HEK293 (cell line): ENCODE measurements at regions not wholly inside any gene's neighbourhood (a gene's known extent, or its start where the extent isn't known, plus 50 kb on each side); places are given as distances from the start of the nearest gene placed in this dataset.
"Not testable (repeated sequence)": the region's sequence is repeated elsewhere in the genome, so short reads cannot be mapped to it uniquely, and the experiment has no call there.

Source experiments
- ZBTB7A ChIP-seq: fragments of 450-650 bp; formaldehyde crosslinking; IDR thresholded peaks from 2 replicates; pipeline ENCODE4 v1.5.1; 2016; ENCODE audit warnings: low read depth, missing biosample characterization, missing genetic modification characterization
- ZNF16 ChIP-seq: fragments of 450-650 bp; formaldehyde crosslinking; IDR thresholded peaks from 2 replicates; pipeline ENCODE4 v1.5.1; 2016; ENCODE audit warnings: low read depth, missing biosample characterization, missing genetic modification characterization
- ZNF24 ChIP-seq: fragments of 450-650 bp; formaldehyde crosslinking; IDR thresholded peaks from 2 replicates; pipeline ENCODE4 v1.5.1; 2016; ENCODE audit warnings: missing biosample characterization, missing genetic modification characterization
- ZNF514 ChIP-seq: fragments of 450-650 bp; formaldehyde crosslinking; IDR thresholded peaks from 2 replicates; pipeline ENCODE4 v1.5.1; 2016; ENCODE audit warnings: missing biosample characterization, missing genetic modification characterization
- ZNF707 ChIP-seq: fragments of 450-650 bp; formaldehyde crosslinking; IDR thresholded peaks from 2 replicates; pipeline ENCODE4 v1.5.1; 2016; ENCODE audit warnings: missing biosample characterization, missing genetic modification characterization
- TF ChIP-seq, protein P1 (sequence below): fragments of 450-650 bp; formaldehyde crosslinking; IDR thresholded peaks from 2 replicates; pipeline ENCODE4 v1.5.1; 2016; ENCODE audit warnings: missing biosample characterization, missing genetic modification characterization
- TF ChIP-seq, protein P2 (sequence below): fragments of 450-650 bp; formaldehyde crosslinking; IDR thresholded peaks from 2 replicates; pipeline ENCODE4 v1.5.1; 2016; ENCODE audit warnings: missing biosample characterization, missing genetic modification characterization

- not testable (repeated sequence) for TF ChIP-seq ZNF24, ZNF514, ZBTB7A, ZNF707, ZNF16 (tag by site-specific recombination)
- TF ChIP-seq, protein P1, sequence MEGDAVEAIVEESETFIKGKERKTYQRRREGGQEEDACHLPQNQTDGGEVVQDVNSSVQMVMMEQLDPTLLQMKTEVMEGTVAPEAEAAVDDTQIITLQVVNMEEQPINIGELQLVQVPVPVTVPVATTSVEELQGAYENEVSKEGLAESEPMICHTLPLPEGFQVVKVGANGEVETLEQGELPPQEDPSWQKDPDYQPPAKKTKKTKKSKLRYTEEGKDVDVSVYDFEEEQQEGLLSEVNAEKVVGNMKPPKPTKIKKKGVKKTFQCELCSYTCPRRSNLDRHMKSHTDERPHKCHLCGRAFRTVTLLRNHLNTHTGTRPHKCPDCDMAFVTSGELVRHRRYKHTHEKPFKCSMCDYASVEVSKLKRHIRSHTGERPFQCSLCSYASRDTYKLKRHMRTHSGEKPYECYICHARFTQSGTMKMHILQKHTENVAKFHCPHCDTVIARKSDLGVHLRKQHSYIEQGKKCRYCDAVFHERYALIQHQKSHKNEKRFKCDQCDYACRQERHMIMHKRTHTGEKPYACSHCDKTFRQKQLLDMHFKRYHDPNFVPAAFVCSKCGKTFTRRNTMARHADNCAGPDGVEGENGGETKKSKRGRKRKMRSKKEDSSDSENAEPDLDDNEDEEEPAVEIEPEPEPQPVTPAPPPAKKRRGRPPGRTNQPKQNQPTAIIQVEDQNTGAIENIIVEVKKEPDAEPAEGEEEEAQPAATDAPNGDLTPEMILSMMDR (tag by site-specific recombination), result not testable (repeated sequence)
- TF ChIP-seq, protein P2, sequence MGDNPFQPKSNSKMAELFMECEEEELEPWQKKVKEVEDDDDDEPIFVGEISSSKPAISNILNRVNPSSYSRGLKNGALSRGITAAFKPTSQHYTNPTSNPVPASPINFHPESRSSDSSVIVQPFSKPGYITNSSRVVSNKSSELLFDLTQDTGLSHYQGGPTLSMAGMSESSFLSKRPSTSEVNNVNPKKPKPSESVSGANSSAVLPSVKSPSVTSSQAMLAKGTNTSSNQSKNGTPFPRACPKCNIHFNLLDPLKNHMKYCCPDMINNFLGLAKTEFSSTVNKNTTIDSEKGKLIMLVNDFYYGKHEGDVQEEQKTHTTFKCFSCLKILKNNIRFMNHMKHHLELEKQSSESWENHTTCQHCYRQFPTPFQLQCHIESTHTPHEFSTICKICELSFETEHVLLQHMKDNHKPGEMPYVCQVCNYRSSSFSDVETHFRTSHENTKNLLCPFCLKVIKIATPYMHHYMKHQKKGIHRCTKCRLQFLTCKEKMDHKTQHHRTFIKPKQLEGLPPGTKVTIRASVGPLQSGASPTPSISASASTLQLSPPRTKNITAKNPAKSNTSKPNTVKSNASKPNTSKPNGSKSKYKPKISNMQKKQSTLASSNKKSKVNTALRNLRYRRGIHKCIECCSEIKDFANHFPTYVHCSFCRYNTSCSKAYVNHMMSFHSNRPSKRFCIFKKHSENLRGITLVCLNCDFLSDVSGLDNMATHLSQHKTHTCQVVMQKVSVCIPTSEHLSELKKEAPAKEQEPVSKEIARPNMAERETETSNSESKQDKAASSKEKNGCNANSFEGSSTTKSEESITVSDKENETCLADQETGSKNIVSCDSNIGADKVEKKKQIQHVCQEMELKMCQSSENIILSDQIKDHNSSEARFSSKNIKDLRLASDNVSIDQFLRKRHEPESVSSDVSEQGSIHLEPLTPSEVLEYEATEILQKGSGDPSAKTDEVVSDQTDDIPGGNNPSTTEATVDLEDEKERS, result not testable (repeated sequence)
Measured at GRCh38 chr9:41359116-41359515, 170.0 kb upstream of the ZNG1F start.
